HG03342 (cell line): ENCODE measurements at regions not wholly inside any gene's neighbourhood (a gene's known extent, or its start where the extent isn't known, plus 50 kb on each side); places are given as distances from the start of the nearest gene placed in this dataset.
"Not testable (repeated sequence)": the region's sequence is repeated elsewhere in the genome, so short reads cannot be mapped to it uniquely, and the experiment has no call there.

Source experiments
- ATAC-seq: cut with Tn5 transposase; IDR thresholded peaks from one replicate; pipeline ENCODE4 v1.9.1; 2021; ENCODE audit warnings: mild to moderate bottlenecking, moderate library complexity; ENCODE audit not compliant: unreplicated experiment

GRCh38 chr4:174012886-174013259, 270.6 kb downstream of the FBXO8 start:
- no peak for ATAC-seq

GRCh38 chr4:174012135-174012885, 271.2 kb downstream of the FBXO8 start:
- no peak for ATAC-seq

GRCh38 chr4:174010547-174010946, 272.9 kb downstream of the FBXO8 start:
- ATAC-seq = no peak

GRCh38 chr4:174009686-174010451, 273.6 kb downstream of the FBXO8 start:
- ATAC-seq = no peak

- ATAC-seq = no peak
Measured at GRCh38 chr4:174005422-174005821, 278.0 kb downstream of the FBXO8 start.

- ATAC-seq = no peak
Measured at GRCh38 chr4:173998471-173999144, 284.9 kb downstream of the FBXO8 start.

- not testable (repeated sequence) for ATAC-seq
Measured at GRCh38 chr4:173995779-173996178, 287.7 kb downstream of the FBXO8 start.

GRCh38 chr4:173991814-173992213, 291.7 kb downstream of the FBXO8 start:
- no peak for ATAC-seq

GRCh38 chr4:173991316-173991715, 292.2 kb downstream of the FBXO8 start:
- no peak for ATAC-seq

- no peak for ATAC-seq
Measured at GRCh38 chr4:173990869-173991210, 292.6 kb downstream of the FBXO8 start.

GRCh38 chr4:173990126-173990868, 293.2 kb downstream of the FBXO8 start:
- no peak for ATAC-seq

GRCh38 chr4:173963523-173963922, 319.9 kb downstream of the FBXO8 start:
- ATAC-seq = not testable (repeated sequence)

GRCh38 chr4:173960398-173960797, 323.1 kb downstream of the FBXO8 start:
- ATAC-seq = no peak

GRCh38 chr4:173958445-173958844, 325.0 kb downstream of the FBXO8 start:
- no peak for ATAC-seq

GRCh38 chr4:173943547-173943946, 339.9 kb downstream of the FBXO8 start:
- ATAC-seq = no peak

GRCh38 chr4:173940146-173940545, 343.3 kb downstream of the FBXO8 start:
- no peak for ATAC-seq

- no peak for ATAC-seq
Measured at GRCh38 chr4:173937631-173938270, 345.7 kb downstream of the FBXO8 start.

GRCh38 chr4:173936861-173937260, 346.6 kb downstream of the FBXO8 start:
- no peak for ATAC-seq

GRCh38 chr4:173935622-173936405, 347.7 kb downstream of the FBXO8 start:
- ATAC-seq = no peak
